BLaER1 treated with 17β-estradiol and CSF1 and Interleukin-3, amounts not matched to agents 10 nM and 100 nM (cell line): ENCODE measurements at regions not wholly inside any gene's neighbourhood (a gene's known extent, or its start where the extent isn't known, plus 50 kb on each side); places are given as distances from the start of the nearest gene placed in this dataset.

Source experiments
- H3K27ac ChIP-seq, 11 experiments: shearing (Covaris generic); formaldehyde crosslinking; 2 replicates each; pipeline ENCODE4 v1.8.1; 2022
- H3K27me3 ChIP-seq, 11 experiments: shearing (Covaris generic); formaldehyde crosslinking; 2 replicates each; pipeline ENCODE4 v1.8.1; 2022
- H3K36me3 ChIP-seq, 11 experiments: shearing (Covaris generic); formaldehyde crosslinking; 2 replicates each; pipeline ENCODE4 v1.8.1; 2022
- H3K4me1 ChIP-seq, 10 experiments: shearing (Covaris generic); formaldehyde crosslinking; 2 replicates each; pipeline ENCODE4 v1.8.1; 2022
- H3K4me2 ChIP-seq, 11 experiments: shearing (Covaris generic); formaldehyde crosslinking; 2 replicates each; pipeline ENCODE4 v1.8.1; 2022
- H3K4me3 ChIP-seq, 10 experiments: shearing (Covaris generic); formaldehyde crosslinking; 2 replicates each; pipeline ENCODE4 v1.8.1; 2022
- H3K9ac ChIP-seq, 11 experiments: shearing (Covaris generic); formaldehyde crosslinking; 2 replicates each; pipeline ENCODE4 v1.8.1; 2022
- H3K9me3 ChIP-seq, 11 experiments: shearing (Covaris generic); formaldehyde crosslinking; replicated peaks in 1 of 11; 2 replicates each; pipeline ENCODE4 v1.8.1; 2022
- H4K20me1 ChIP-seq, 11 experiments: shearing (Covaris generic); formaldehyde crosslinking; 2 replicates each; pipeline ENCODE4 v1.8.1; 2022
- Cebpa-rat ChIP-seq, 11 experiments: shearing (Covaris generic); IDR thresholded peaks; 2 replicates each; pipeline ENCODE4 v1.8.1; 2022

DNA sequence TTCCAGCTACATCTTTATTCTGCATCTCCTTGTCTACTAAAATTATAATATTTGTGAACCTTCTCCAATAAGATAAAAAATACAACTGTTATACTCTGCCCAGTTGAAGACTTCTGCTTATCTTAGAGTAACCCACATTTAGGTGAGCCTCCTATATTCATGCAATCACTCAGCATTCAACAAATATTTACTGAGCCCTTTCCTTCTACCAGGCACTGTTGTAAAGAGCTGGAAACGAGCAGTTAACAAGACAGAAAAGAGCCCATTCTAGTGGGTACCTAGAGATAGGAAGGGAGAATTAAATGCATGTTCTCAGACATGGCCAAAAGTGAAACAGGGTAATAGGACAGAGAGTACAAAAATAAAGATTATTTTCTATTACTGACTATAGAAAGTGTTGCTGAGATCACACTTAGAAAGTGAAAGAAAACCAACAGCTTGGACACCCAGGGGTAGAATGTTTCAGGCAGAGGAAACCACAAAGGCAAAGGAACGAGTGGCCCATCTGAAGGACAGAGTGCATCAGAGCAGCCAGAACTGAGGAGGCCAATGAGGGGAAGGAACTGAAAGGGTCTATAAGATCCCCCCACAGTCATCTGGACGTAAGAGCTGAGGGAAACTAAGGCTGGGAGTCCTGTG is 50.8 kb upstream of the SMLR1 start:
- no peaks in the 10 kb centered on the region for H3K27me3 ChIP-seq
- peak overlapping the region in 1 of 11 experiments; percentile 3; a peak in 2 of 22 replicates for H3K27ac ChIP-seq
- no peak overlapping the region for H3K4me3 ChIP-seq
- H3K9ac ChIP-seq = no peak overlapping the region
- no peak for TF ChIP-seq Cebpa-rat (IDR thresholded peaks at IDR 0.05)
- peak overlapping the region; percentile 32 to 72 (median 50) for H3K4me2 ChIP-seq
- no peaks in the 10 kb centered on the region for H3K36me3 ChIP-seq
- no peaks in the 10 kb centered on the region for H4K20me1 ChIP-seq
- H3K9me3 ChIP-seq = no peaks in the 10 kb centered on the region
- peaks cover 15 to 43% (median 28%) of the 10 kb centered on the region in 10 experiments; a peak in 19 of 20 replicates for H3K4me1 ChIP-seq
